ENCODE measurements at regions not wholly inside any gene's neighbourhood (a gene's known extent, or its start where the extent isn't known, plus 50 kb on each side); places are given as distances from the start of the nearest gene placed in this dataset.
"Not testable (repeated sequence)": the region's sequence is repeated elsewhere in the genome, so short reads cannot be mapped to it uniquely, and the experiment has no call there.

DNA sequence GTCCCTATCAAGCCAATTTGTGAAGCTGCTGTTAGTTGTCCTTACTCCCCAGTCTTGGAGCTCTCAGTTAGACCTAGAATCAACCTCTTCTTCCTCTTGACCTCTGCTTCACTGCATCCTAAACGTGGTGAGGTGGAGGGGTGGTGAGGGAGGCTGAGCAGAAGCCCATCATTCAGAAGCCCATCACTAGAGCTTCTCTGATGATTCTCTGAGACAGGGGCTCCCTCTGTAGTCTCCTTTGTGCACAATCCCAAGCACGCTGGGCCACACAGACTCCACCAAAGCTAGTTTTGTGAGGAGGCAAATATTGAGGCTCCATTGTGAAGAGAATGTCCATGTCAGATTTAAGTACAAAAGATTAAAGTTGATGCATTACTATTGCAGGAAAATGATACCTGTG, 163.8 kb upstream of the PRSS1 start:
- no peaks in the 10 kb centered on the region for H3K36me3 ChIP-seq
- H3K27me3 ChIP-seq: no peaks in the 10 kb centered on the region
- TF ChIP-seq POLR2AphosphoS5 (IDR thresholded peaks at IDR 0.05; ENCODE audit: insufficient read depth in 1 of 2, low read depth in 1 of 2) (no peak), POLR2A (IDR thresholded peaks at IDR 0.05) (no peak)
- TF ChIP-seq, protein P1, sequence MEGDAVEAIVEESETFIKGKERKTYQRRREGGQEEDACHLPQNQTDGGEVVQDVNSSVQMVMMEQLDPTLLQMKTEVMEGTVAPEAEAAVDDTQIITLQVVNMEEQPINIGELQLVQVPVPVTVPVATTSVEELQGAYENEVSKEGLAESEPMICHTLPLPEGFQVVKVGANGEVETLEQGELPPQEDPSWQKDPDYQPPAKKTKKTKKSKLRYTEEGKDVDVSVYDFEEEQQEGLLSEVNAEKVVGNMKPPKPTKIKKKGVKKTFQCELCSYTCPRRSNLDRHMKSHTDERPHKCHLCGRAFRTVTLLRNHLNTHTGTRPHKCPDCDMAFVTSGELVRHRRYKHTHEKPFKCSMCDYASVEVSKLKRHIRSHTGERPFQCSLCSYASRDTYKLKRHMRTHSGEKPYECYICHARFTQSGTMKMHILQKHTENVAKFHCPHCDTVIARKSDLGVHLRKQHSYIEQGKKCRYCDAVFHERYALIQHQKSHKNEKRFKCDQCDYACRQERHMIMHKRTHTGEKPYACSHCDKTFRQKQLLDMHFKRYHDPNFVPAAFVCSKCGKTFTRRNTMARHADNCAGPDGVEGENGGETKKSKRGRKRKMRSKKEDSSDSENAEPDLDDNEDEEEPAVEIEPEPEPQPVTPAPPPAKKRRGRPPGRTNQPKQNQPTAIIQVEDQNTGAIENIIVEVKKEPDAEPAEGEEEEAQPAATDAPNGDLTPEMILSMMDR (IDR thresholded peaks at IDR 0.05): no peak
- H3K4me3 ChIP-seq: no peak overlapping the region
- H3K4me1 ChIP-seq: no peaks in the 10 kb centered on the region
- no peak overlapping the region for H3K27ac ChIP-seq
- intact Hi-C loops (cut with DNase I): no loop called here
- no peak for DNase-seq (ENCODE audit: extremely low spot score in 2 of 2)
- H3K9me3 ChIP-seq: no peaks in the 10 kb centered on the region

DNA sequence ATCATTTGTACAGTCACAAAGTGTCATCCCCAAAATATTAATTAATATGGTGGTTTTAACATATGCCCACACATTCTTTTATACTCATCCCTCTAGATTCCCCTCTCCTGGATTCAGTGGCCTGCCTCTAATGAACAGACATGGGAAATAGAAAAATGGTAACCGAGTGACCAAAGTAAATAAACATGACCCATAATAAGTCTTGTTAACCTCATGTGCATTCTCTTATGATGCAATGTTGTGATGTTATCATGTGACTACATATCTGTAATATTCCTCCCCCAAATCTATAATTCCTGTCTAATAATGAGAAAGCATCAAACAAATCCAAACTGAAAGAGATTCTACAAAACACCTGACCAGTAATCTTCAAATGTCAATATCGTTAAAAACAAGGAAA, 164.5 kb upstream of the PRSS1 start:
- no peaks in the 10 kb centered on the region for H3K36me3 ChIP-seq
- no peaks in the 10 kb centered on the region for H3K9me3 ChIP-seq
- H3K27ac ChIP-seq: no peak overlapping the region
- no peak for DNase-seq (ENCODE audit: extremely low spot score in 2 of 2)
- TF ChIP-seq POLR2AphosphoS5 (IDR thresholded peaks at IDR 0.05; ENCODE audit: insufficient read depth in 1 of 2, low read depth in 1 of 2) (no peak), POLR2A (IDR thresholded peaks at IDR 0.05) (no peak)
- TF ChIP-seq, protein P1 (IDR thresholded peaks at IDR 0.05): no peak
- intact Hi-C loops (cut with DNase I): no loop called here
- no peaks in the 10 kb centered on the region for H3K4me1 ChIP-seq
- no peaks in the 10 kb centered on the region for H3K27me3 ChIP-seq
- H3K4me3 ChIP-seq: no peak overlapping the region

DNA sequence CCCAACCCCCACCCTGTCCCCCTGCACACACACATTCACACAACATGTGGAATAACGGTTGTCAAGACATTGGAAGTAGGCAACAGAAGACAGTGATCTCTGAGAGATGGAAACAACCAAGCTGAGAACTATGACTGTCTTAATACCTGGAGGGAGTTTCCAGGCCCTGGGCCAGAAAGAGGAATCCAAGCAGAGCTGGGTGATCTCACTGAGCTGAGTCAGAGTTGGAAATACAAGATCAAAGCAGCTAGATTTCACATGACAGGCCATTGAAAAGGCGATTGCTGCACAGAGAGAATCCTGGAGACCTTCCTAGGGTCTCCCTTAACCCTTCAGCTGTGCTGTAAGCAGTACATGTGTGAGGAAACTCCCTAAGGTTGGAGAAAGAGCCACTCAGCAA, 165.8 kb upstream of the PRSS1 start:
- Histone ChIP-seq H3K4me1 (no peaks in the 10 kb centered on the region), H3K27ac (no peak overlapping the region), H3K36me3 (no peaks in the 10 kb centered on the region), H3K4me3 (no peak overlapping the region), H3K27me3 (no peaks in the 10 kb centered on the region), H3K9me3 (no peaks in the 10 kb centered on the region)
- DNase-seq (ENCODE audit: extremely low spot score in 2 of 2): no peak
- TF ChIP-seq, protein P1 (IDR thresholded peaks at IDR 0.05): no peak
- TF ChIP-seq POLR2A (IDR thresholded peaks at IDR 0.05): no peak
- no peak for TF ChIP-seq POLR2AphosphoS5 (IDR thresholded peaks at IDR 0.05; ENCODE audit: insufficient read depth in 1 of 2, low read depth in 1 of 2)
- intact Hi-C loops (cut with DNase I): no loop called here

DNA sequence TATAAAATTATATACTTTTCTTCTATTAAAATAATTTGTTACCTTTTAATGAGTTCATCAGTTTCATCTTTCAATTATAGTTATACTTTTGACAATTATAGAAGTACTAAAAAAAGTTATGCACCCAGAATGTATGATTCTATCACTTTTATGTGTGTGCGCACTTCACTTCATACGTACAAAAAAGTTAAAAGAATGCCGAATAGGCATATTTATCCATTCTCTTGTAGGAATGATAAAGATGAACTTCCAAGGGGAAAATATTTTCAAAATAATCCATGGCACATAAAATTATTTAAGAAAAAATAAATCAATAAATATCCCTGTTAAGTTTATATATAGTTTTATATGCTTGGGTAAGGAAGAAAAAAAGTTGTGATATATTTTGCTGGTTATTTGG, 166.9 kb upstream of the PRSS1 start:
- no peaks in the 10 kb centered on the region for H3K9me3 ChIP-seq
- no peak for DNase-seq (ENCODE audit: extremely low spot score in 2 of 2)
- no peaks in the 10 kb centered on the region for H3K36me3 ChIP-seq
- no peak overlapping the region for H3K4me3 ChIP-seq
- H3K4me1 ChIP-seq: no peaks in the 10 kb centered on the region
- TF ChIP-seq, protein P1 (IDR thresholded peaks at IDR 0.05): no peak
- TF ChIP-seq POLR2AphosphoS5 (IDR thresholded peaks at IDR 0.05; ENCODE audit: insufficient read depth in 1 of 2, low read depth in 1 of 2): no peak
- TF ChIP-seq POLR2A (IDR thresholded peaks at IDR 0.05): no peak
- intact Hi-C loops (cut with DNase I): no loop called here
- no peak overlapping the region for H3K27ac ChIP-seq
- H3K27me3 ChIP-seq: no peaks in the 10 kb centered on the region

DNA sequence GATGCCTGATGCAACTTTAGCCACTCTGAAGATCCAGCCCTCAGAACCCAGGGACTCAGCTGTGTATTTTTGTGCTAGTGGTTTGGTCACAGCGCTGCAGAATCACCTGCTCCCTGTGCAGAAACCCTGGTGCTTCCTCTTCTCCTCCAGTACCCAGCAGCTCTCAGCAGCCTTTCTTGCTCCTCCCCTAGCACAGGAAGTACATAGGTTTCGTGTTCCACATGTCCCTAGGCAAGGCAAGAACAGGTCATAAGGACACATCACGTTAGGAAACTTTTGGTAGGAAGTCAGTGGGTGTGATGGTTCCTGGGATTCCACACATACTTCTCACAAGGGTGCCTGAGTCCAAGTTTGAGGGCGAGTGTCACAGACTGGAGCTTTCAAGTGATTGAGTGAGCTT, 167.9 kb upstream of the PRSS1 start:
- TF ChIP-seq POLR2A (IDR thresholded peaks at IDR 0.05) (no peak), POLR2AphosphoS5 (IDR thresholded peaks at IDR 0.05; ENCODE audit: insufficient read depth in 1 of 2, low read depth in 1 of 2) (no peak)
- Histone ChIP-seq H3K4me1 (no peaks in the 10 kb centered on the region), H3K36me3 (no peaks in the 10 kb centered on the region), H3K27ac (no peak overlapping the region), H3K27me3 (no peaks in the 10 kb centered on the region), H3K9me3 (no peaks in the 10 kb centered on the region), H3K4me3 (no peak overlapping the region)
- intact Hi-C loops (cut with DNase I): no loop called here
- DNase-seq (ENCODE audit: extremely low spot score in 2 of 2): no peak

DNA sequence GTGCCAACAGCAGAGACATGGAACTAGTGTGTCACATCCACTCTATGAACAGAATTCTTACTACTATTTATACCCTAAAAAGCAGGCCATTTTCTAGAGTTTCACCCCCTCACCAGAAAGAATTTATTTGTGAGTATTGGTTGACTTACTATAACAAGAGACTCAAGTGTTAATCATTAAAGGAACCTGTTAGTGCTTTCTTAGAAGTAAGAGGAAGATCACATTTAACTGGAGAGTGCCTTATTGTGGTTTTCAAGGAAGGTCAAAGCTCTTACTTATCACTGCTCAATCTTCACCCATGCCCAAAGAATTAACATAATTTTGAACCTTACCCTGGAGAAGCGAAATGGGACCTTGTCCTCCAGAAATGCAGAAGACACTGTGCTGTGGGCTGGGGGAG, 169.3 kb upstream of the PRSS1 start:
- Histone ChIP-seq H3K9me3 (no peaks in the 10 kb centered on the region), H3K4me1 (no peaks in the 10 kb centered on the region), H3K4me3 (no peak overlapping the region), H3K27me3 (no peaks in the 10 kb centered on the region), H3K36me3 (no peaks in the 10 kb centered on the region), H3K27ac (no peak overlapping the region)
- no peak for DNase-seq (ENCODE audit: extremely low spot score in 2 of 2)
- no peak for TF ChIP-seq POLR2AphosphoS5 (IDR thresholded peaks at IDR 0.05; ENCODE audit: insufficient read depth in 1 of 2, low read depth in 1 of 2)
- TF ChIP-seq POLR2A (IDR thresholded peaks at IDR 0.05): no peak
- TF ChIP-seq, protein P1 (IDR thresholded peaks at IDR 0.05): no peak
- intact Hi-C loops (cut with DNase I): no loop called here

DNA sequence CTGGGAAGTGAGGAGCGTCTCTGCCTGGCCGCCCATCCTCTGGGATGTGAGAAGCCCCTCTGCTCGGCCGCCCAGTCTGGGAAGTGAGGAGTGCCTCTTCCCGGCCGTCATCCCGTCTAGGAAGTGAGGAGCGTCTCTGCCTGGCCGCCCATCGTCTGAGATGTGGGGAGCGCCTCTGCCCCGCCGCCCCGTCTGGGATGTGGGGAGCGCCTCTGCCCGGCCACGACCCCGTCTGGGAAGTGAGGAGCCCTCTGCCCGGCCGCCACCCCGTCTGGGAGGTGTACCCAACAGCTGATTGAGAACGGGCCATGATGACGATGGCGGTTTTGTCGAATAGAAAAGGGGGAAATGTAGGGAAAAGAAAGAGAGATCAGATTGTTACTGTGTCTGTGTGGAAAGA, 173.9 kb upstream of the PRSS1 start:
- H3K4me1 ChIP-seq; H3K4me3 ChIP-seq; H3K9me3 ChIP-seq; intact Hi-C loops (cut with DNase I); H3K27ac ChIP-seq; DNase-seq (ENCODE audit: extremely low spot score in 2 of 2); H3K36me3 ChIP-seq; H3K27me3 ChIP-seq: not testable (repeated sequence)

All from vagina (tissue), 2 donors.